ENCODE measurements at regions not wholly inside any gene's neighbourhood (a gene's known extent, or its start where the extent isn't known, plus 50 kb on each side); places are given as distances from the start of the nearest gene placed in this dataset.

- TF ChIP-seq CTCF (IDR thresholded peaks at IDR 0.05), result no peak
- intact Hi-C loops (cut with DNase I), result no loop called here
- Histone ChIP-seq H3K9me3 (no peaks in the 10 kb centered on the region), H3K27ac (no peak overlapping the region), H3K27me3 (ENCODE audit: insufficient read depth in 3 of 3, low read length in 2 of 3) (no peaks in the 10 kb centered on the region), H3K36me3 (ENCODE audit: insufficient read depth in 1 of 2, low read depth in 1 of 2) (no peaks in the 10 kb centered on the region), H3K4me1 (no peaks in the 10 kb centered on the region), H3K4me3 (no peak overlapping the region)
- no peak for DNase-seq
- no peak for ATAC-seq
- WGBS, 3 donors, result 89 to 90% (median 90%) methylated on average over 1 of the region's 1 CpG
Measured at GRCh38 chr5:97851036-97851435, 668.0 kb upstream of the RIOK2 start.

- no peak overlapping the region for H3K27ac ChIP-seq
- no peak overlapping the region for H3K4me3 ChIP-seq
- no peak for DNase-seq
- H3K36me3 ChIP-seq (ENCODE audit: insufficient read depth in 1 of 2, low read depth in 1 of 2), result no peaks in the 10 kb centered on the region
- H3K9me3 ChIP-seq, result peaks cover 7% of the 10 kb centered on the region
- TF ChIP-seq CTCF (IDR thresholded peaks at IDR 0.05), result no peak
- no peaks in the 10 kb centered on the region for H3K27me3 ChIP-seq (ENCODE audit: insufficient read depth in 3 of 3, low read length in 2 of 3)
- ATAC-seq, result no peak
- intact Hi-C loops (cut with DNase I), result no loop called here
- 35 to 52% (median 43%) methylated on average over 9 of the region's 9 CpGs for WGBS, 3 donors
- H3K4me1 ChIP-seq, result no peaks in the 10 kb centered on the region
Measured at GRCh38 chr5:97854871-97855762, 672.1 kb upstream of the RIOK2 start.

- Histone ChIP-seq H3K9me3 (peaks cover 2% of the 10 kb centered on the region), H3K36me3 (ENCODE audit: insufficient read depth in 1 of 2, low read depth in 1 of 2) (no peaks in the 10 kb centered on the region), H3K27me3 (ENCODE audit: insufficient read depth in 3 of 3, low read length in 2 of 3) (no peaks in the 10 kb centered on the region), H3K4me3 (no peak overlapping the region), H3K4me1 (no peaks in the 10 kb centered on the region), H3K27ac (no peak overlapping the region)
- no peak for TF ChIP-seq CTCF (IDR thresholded peaks at IDR 0.05)
- ATAC-seq, result no peak
- intact Hi-C loops (cut with DNase I), result no loop called here
- 18 to 28% (median 24%) methylated on average over 2 of the region's 2 CpGs for WGBS, 3 donors
- DNase-seq, result no peak
Measured at GRCh38 chr5:97874491-97874890, 691.4 kb upstream of the RIOK2 start.

- H3K4me1 ChIP-seq, result no peaks in the 10 kb centered on the region
- DNase-seq (no peak), ATAC-seq (no peak)
- intact Hi-C loops (cut with DNase I), result no loop called here
- H3K9me3 ChIP-seq, result no peaks in the 10 kb centered on the region
- no peak for TF ChIP-seq CTCF (IDR thresholded peaks at IDR 0.05)
- no peak overlapping the region for H3K27ac ChIP-seq
- H3K36me3 ChIP-seq (ENCODE audit: insufficient read depth in 1 of 2, low read depth in 1 of 2), result no peaks in the 10 kb centered on the region
- no peak overlapping the region for H3K4me3 ChIP-seq
- H3K27me3 ChIP-seq (ENCODE audit: insufficient read depth in 3 of 3, low read length in 2 of 3), result no peaks in the 10 kb centered on the region
- WGBS, 3 donors, result 84 to 87% (median 85%) methylated on average over 2 of the region's 2 CpGs
Measured at GRCh38 chr5:97876272-97876671, 693.2 kb upstream of the RIOK2 start.

- Histone ChIP-seq H3K27me3 (ENCODE audit: insufficient read depth in 3 of 3, low read length in 2 of 3) (no peaks in the 10 kb centered on the region), H3K4me1 (no peaks in the 10 kb centered on the region), H3K9me3 (no peaks in the 10 kb centered on the region), H3K36me3 (ENCODE audit: insufficient read depth in 1 of 2, low read depth in 1 of 2) (no peaks in the 10 kb centered on the region), H3K4me3 (no peak overlapping the region), H3K27ac (no peak overlapping the region)
- intact Hi-C loops (cut with DNase I), result no loop called here
- no peak for ATAC-seq
- DNase-seq, result no peak
- 45 to 66% (median 45%) methylated on average over 3 of the region's 3 CpGs for WGBS, 3 donors
- no peak for TF ChIP-seq CTCF (IDR thresholded peaks at IDR 0.05)
Measured at GRCh38 chr5:97877588-97877987, 694.5 kb upstream of the RIOK2 start.
